Ammon's horn (tissue), 1 donor: ENCODE measurements at regions not wholly inside any gene's neighbourhood (a gene's known extent, or its start where the extent isn't known, plus 50 kb on each side); places are given as distances from the start of the nearest gene placed in this dataset.

Experiments
- DNase-seq: peaks from one replicate; pipeline ENCODE4 v3.0.0-alpha.2; 2016; ENCODE audit warnings: low spot score

DNA sequence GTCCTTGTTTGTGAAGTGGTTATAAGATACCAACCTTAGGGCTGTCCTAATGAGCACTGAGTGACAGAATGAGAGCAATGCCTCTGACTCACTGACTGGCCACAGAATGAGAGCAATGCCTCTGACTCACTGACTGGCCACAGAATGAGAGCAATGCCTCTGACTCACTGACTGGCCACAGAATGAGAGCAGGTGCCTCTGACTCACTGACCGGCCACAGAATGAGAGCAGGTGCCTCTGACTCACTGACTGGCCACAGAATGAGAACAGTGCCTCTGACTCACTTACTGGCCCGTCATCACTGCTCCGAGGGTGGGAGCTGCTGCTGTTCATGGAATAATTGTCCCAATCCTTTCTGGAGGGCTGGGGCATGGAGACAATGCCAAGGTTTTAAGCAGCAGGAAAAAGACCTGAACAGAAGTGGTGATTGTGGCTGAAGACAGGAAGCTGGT lies 265.2 kb upstream of the PPP2R2D start:
- no peak for DNase-seq

DNA sequence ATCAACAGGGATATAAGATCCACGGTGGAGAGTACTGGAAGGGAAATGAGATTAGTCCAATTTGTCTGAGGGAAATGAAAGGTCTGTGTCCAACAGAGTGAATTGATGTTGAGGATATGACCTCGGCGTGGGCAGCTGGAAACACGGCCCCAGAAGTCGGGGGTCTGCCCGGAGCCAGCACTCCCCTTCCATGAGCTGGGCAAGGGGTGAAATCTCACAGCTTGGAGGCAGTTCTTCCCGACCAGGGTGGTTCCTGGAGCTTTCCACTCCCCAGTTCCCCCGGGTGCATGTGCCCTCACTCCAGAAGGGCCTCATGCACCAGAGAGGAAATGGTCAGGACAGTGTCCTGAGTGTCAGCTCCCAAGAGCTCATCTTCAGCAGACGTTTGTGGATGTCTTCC lies 264.7 kb upstream of the PPP2R2D start:
- DNase-seq = no peak

DNA sequence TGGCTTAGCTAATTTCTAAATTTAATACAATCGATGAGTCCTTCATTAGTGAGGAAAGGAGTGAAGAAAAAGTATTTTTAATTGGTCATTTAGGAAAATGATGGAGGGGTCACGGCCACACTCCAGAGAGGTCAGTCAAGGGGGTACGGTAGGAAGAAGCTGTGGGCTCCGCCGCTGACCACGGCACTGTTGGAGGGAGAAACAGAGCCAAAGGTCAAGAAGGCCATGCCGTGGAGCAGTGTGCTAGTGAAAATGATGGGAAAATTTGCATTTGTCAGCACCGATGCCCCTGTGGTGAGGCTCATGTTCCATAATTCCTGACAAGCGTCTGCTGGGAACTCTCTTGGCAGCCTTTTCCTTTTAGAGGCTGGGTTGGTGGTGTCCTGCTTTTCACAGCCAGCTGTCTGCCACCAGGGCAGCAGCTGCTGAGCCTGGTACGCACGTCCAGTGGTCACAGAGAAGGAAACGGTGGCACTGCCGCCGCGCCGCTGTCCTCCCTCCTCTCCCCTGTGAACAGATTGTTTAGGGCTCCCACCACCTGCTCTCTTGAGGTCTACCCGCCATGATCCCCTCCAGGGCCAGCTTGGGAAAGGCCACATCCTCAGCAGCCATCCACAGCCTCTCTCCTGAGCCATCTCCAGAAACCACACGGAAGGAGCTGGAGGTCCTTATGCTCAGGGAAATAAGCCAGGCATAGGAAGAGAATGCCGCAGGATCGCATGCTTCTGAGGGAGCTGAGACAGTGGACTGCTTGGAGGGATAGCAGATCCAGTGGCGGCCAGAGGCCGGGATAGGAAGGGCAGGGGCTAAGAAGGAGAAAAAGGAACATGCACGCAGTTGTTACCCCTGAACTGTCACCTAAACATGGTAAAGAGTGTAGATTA lies 263.7 kb upstream of the PPP2R2D start:
- DNase-seq = no peak

DNA sequence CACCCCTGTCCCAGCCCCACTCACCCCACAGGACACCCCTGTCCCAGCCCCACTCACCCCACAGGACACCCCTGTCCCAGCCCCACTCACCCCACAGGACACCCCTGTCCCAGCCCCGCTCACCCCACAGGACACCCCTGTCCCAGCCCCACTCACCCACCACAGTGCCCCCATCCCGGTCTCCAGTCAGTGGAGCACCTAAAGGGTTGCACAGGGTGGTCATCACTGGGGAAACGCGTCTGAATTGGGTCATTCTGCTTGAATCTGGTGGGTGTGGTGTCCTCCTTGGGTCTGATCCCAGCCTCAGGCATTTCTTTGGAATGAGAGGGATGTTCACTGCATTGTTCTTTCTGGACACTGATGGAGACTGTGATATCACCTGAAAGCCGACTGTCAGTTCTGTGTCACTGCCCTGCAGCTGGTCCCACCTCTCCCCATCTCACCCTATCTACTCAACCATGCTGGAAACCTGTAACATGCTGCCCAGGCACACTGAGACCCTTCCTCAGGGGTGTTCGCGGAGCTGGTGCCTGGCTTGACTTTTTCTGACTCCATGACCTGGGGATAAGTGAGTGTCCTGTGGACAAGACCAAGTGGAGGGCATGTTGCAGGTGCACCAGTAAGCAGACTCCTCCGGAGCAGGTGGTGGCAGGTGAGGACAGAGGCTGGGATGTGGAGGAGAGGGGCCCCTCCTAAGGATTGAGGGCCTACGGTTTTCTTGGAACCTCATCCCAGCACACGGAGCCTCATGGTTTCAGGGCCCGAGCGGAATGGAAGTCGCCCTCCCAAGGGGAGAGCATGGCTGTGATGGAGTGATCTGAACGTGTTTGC lies 262.5 kb upstream of the PPP2R2D start:
- no peak for DNase-seq

DNA sequence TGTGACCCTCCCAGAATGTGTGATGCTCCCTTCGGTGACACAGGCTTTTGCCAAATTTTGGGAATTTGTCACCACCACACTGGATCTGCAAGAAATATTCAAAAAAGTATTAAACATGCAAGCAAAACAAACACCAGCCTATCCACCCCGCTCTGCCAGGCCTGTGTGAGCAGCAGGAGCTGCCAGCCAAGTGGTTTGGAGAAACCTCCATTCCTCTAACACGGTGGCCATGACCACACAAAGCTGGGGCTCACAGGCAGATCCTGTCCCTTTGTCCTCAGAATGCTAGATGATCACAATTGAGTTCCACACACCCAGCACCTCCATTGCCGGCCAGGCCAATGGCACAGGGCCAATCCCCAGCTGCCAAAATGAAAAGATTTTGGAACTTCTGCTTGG lies 261.9 kb upstream of the PPP2R2D start:
- no peak for DNase-seq

DNA sequence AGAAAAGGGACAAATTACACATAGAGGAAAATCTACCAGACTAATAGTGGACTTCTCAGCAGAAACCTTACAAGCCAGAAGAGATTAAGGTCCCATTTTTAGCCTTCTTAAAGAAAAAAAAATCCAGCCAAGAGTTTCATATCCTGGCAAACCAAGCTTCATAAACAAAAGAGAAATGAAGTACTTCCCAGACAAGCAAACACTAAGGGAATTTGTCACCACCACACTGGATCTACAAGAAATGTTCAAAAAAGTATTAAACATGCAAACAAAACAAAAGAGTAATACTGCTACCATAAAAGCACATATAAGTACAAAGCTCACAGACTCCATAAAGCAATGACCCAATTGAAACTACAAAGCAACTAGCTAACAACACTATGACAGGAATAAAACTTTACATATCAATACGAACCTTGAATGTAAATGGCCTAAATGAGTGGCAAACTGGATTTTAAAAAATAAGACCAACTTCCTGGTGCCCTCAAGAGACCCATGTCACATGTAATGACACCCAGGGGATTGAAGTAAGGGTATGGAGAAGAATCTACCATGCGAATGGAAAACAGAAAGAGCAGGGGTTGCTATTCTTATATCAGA lies 260.7 kb upstream of the PPP2R2D start:
- no peak for DNase-seq

DNA sequence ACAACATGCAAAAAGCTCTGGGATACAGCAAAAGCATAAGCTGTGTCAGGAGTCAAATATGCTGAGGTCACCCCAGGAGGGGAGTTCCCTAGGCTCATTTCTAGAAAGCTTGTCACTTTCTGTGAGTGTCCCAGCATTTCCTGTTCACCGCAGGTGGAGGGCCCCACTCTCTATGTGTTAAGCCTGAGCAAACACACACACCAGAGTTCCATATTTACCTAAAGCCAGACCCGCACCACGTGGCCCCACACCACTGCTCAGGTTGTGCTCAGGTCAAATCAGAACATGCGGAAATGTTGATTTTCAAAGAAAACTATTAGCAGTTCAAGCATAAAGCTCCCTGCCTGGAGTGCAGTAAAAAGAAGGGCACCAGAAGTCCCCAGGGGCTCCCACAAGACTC lies 259.6 kb upstream of the PPP2R2D start:
- no peak for DNase-seq

DNA sequence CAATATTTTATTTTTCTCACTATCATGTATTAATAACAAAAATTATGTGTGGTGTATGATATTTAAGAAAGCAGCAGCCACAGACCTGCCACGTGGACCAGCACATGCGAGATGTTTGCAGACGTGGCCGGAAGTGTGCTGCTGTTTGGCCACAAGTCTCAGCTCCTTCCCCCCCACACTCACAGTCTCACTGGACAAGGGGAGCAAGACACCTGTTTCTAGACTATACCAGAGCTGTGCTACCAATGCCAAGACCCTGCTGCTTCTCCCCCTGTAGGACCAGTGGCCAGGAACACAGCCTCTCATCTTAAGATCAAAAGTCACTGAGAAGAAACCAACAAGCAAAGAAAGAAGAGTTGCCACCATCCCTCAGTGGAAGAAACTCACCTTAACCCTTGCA lies 258.9 kb upstream of the PPP2R2D start:
- no peak for DNase-seq

DNA sequence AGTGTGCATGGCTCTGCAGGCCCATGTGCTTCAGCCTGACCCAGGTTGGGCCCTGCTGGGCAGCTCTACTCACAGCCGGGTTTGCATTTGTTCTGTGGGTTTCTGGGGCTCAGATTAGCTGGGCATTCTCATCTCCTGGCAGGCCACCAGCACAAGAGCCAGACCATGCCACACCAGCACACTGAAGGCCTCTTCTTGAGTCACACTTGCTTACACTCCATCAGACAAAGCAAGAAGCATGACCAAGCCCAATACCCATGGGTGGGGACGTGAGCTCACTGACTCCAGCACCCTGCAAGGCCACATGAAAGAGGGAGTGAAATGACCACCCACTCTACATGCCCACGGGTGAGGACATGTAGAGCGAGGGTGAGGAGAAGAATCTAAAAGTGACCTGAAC lies 257.8 kb upstream of the PPP2R2D start:
- DNase-seq = no peak

DNA sequence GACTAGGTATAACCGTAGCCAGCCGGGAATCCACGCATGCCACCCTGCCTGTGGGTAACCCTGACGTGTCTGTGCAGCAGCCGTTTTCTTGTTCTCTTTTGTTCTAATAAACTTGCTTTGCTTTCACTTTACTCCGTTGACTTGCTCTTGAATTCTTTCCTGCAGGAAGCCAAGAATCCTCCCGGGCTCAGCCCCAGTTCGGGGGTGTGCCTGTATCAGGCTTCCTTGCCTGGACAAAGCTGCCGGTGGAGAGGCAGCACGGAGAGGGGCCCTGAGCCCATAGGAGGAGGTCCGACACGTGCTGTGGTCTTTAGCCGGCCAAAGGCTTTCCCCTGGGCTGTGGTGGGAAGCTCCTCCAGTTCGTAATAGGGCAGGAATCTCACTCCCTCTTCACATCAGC lies 256.5 kb upstream of the PPP2R2D start:
- DNase-seq = no peak

DNA sequence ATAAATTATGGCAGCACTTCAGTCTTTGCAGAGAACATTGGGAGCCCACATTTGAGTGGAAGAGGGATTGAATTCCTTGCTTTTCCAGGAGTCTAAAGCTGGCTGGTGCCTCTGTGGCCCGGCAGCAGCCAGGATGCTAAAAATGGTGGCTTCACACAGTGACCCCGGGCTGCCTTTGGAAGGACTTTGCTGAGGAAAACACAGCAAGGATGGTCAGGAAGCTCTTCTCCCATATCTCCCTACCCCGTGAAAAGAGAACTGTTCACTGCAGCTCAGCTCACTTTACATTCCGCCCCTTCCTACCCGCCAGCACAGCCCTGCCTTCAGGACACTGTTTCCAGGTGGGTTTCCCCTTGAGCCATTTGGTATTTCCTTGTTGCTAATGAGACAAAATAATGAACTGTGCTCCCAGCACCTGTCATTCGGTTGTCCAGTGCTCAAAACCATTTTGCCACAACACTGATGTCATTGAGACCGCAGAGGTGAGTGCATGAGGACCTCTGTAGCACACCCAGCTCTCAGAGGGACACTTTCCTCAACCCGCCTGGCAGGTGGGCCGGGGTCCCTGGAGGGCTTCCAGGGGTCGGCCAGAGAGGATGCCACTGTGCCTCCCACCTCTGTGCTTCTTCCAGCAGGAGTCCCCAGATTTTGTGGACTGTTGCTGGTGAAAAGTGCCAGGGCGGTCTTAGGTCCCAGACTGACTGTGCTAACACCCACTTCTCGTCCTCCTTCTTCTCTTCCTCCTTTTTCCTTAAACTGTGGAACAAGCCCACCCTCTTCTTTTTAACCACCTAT lies 255.7 kb upstream of the PPP2R2D start:
- DNase-seq = no peak

DNA sequence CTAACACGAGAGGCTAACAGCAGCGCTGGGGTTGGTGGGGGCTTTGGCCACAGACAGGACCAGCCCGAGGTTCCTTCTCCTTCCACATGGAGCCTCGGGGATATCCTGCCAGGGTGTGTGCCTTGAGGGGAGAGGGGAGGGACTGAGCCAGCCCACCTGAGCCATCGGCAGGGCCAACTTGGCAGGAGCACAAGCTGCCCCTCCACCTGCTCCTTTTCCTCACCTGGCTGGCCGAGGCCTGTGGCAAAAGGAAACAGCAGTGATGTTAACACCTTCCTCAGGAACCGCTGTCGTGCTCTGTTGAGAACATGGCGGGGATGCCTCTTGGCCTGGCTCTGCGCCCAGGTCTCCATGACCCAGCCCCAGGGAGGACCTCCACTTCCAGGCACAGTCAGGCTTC lies 255.1 kb upstream of the PPP2R2D start:
- no peak for DNase-seq

DNA sequence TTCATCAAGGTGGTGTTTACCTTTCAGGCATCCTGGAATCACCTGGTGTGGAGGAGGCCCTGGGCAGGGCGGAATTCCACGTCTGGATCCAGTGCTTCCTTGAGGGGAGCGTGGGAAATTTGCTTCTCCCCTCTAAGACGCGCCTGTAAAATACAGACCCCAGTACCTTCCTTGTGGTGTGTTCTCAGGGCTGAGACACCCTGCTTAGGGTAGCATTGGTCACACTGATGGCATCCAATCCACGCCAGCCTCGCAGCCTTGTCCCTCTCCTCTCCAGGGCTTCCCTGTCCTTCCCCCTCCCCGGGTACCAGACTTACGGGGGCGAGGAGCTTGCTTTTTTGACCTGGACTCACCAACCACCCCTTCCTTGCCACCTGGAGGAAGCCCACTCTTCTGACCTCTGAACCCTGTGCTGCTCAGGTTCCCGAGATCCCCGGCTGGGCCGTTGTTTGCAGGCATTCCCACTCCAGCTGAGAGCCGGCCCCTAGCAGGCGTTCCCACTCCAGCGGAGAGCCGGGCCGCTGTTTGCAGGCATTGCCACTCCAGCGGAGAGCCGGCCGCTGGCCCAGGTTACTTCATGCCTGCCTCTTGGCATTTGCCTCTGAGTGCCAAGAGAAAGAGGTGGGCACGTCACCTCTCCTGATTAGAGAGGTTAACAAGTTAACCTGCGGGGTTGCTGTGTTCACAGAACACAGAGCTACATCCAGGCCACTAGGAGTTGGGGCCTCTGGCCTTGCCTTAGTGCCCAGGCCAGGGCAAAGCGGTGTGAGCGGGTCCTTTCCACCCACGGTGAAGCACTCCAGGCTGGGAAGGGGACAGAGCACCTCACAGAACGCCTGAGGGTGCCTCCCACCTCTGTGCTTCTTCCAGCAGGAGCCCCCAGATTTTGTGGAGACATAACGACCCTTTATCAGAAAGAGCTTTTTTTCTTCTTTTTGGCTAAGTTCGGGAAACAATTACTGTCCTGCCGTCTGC lies 254.0 kb upstream of the PPP2R2D start:
- no peak for DNase-seq

DNA sequence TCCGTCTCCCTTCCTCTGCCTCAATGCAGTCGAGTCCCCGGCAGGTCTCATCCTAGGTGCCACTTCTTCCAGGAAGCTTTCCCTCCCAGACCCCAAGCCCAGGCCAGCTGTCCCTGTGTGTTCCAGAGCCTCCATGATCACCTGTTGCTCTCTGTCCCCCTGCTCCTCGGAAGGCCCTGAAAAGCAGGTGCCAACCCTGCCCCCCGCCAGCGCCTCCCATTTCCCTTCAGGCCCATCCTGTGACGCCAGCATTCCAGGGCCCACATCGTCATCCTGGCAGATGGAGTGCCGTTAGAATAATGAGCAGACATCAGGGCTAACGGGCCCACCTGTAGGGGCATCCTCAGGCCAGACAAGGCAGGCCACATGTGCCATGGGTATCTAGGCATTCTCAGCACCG lies 253.0 kb upstream of the PPP2R2D start:
- DNase-seq = no peak

DNA sequence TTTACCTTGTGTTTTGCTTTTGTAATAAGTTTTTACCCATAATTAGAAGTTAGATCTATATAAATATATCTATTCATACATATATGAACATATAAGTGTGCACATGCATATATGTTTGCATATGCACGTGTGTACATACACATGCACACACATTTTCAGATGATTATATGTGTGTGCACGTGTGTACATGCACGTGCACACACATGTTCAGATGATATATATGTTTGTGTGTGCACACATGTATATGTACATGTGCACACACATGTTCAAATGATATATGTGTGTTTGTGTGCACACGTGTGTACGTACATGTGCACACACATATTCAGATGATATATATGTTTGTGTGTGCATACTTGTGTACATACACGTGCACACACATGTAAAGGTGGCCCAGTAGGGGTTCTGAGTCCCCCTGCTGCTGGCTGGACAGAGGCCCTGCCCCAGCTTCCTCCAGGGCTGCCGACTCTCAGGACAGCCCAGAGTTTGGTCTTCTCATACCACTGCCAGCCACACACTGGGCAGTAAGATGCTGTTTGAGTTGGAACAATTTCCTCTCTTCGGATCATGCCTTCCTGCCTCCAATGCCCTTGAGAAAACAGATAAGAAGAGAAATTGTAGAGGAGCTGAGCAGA lies 252.3 kb upstream of the PPP2R2D start:
- no peak for DNase-seq

DNA sequence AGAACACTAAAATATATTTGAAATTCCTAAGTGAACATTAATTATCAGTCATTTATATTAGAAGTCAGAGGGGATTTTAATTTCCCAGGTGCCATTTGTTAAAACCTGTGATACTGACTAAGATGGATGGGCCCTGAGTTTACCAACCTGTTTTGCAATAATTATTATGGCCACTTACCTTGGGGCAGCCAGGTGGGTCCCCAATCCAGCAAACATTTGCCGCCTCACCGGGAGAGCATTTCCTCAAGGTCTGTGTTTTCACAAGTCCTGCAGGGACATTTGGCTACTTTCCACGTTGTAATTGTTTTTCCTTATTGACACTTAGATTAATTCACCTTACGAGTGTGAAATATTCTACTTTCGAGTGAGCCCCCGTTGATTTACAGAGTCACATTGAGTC lies 251.2 kb upstream of the PPP2R2D start:
- no peak for DNase-seq

DNA sequence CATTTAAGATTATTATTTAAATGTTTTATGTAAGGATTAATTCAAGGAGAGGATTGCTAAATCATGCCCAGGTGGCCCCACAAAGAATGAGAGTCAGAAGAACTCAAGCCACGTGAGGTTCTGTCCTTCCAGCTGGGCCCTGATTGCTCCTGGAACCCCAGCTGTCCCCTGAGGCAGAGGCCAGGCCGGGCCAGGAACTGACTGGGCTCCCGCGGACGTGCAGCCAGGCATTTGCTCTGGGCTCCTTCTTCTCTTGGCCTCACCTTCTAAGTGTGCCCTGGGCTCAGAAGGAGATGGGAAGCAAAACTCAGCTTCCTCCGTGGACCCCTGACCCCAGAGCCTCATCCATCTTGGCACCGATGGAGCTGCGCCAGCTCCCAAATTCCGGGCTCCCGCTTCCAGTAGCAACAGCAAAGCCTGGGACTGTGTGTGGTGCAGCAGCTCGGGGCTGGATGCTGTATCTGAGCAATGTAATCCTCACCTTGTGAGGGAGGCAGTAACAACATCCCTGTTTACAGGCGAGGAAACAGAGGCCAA lies 250.6 kb upstream of the PPP2R2D start:
- DNase-seq = no peak

DNA sequence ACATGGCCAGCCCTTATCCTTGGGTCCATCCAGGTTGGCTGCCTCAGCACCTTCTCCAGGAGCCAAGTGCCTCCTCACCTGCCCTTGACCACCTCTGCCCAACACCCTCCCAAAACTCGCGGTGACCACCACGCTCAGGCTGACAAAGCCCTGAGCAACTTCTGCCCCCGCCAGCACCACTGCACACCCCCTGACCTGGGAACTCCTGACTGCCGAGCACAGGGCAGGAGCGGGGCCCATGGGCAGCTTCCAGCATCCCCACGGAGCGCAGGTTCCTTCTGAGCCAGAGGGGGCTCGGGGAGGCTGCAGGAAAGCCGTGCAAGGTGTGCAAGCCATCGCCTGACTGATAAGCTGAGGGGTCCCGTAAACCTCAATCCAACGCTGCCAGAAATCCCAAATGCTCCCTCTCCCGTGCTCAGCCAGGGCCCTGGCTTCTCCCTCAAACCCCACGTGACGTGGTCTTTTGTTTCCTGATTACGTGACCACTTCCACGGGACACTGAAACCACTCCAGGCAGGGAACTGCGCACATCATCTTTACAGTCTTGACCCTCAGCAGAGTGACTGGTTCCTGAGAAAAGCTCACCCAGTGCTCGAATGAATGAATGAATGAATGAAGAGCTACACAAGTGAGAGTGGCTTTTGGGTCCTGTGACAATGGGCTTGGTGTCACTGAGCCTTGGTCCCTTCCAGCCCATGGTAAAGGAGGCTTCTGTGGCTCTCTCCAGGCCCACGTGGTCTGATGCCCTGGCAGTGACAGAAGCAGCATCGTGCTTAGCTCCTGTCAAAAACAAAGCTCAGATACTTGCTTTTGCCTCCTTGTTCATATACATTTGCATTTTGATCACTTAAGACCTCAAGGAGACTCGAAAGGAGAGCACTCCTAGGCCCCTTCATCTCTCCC lies 249.8 kb upstream of the PPP2R2D start:
- DNase-seq = no peak
